Testis (tissue), 2 donors: ENCODE measurements at regions not wholly inside any gene's neighbourhood (a gene's known extent, or its start where the extent isn't known, plus 50 kb on each side); places are given as distances from the start of the nearest gene placed in this dataset.

ENCODE experiments used
- CTCF ChIP-seq, 3 experiments: fragments of 450-650 bp in 2 of 3; fragments of 200-600 bp in 1 of 3; sonication (generic) in 1 of 3; IDR thresholded peaks; one replicate each; pipeline ENCODE4 v1.5.1; 2016 to 2019; ENCODE audit warnings: antibody characterized with exemption in 3 of 3, mild to moderate bottlenecking in 2 of 3, moderate library complexity in 1 of 3
- POLR2A ChIP-seq: fragments of 450-650 bp; IDR thresholded peaks from one replicate; pipeline ENCODE4 v1.6.1; 2017; ENCODE audit warnings: antibody characterized with exemption, mild to moderate bottlenecking, moderate library complexity

- TF ChIP-seq POLR2A: no peak
- TF ChIP-seq CTCF (IDR thresholded peaks at IDR 0.05): no peak
Measured at GRCh38 chr4:66855956-66856355, 689.3 kb downstream of the CENPC start.
